Ectodermal cell (in vitro differentiated cells): ENCODE measurements at regions not wholly inside any gene's neighbourhood (a gene's known extent, or its start where the extent isn't known, plus 50 kb on each side); places are given as distances from the start of the nearest gene placed in this dataset.

Experiments used
- H3K27ac ChIP-seq: 2 replicates; pipeline ENCODE4 v1.7.0; 2013; ENCODE audit warnings: mild to moderate bottlenecking, low read depth, low read length; ENCODE audit not compliant: insufficient read depth, poor library complexity, severe bottlenecking
- H3K27me3 ChIP-seq: 2 replicates; pipeline ENCODE4 v1.7.0; 2013; ENCODE audit warnings: mild to moderate bottlenecking, low read length; ENCODE audit not compliant: insufficient read depth, control insufficient read depth, poor library complexity, severe bottlenecking
- H3K36me3 ChIP-seq: one replicate; pipeline ENCODE4 v1.7.0; 2013; ENCODE audit warnings: low read length; ENCODE audit not compliant: control insufficient read depth, insufficient read depth
- H3K4me1 ChIP-seq: one replicate; pipeline ENCODE4 v1.7.0; 2013; ENCODE audit warnings: low read length; ENCODE audit not compliant: control insufficient read depth, insufficient read depth
- H3K4me3 ChIP-seq: 2 replicates; pipeline ENCODE4 v1.7.0; 2013; ENCODE audit warnings: low read depth, low read length, control low read depth; ENCODE audit not compliant: insufficient read depth
- H3K9me3 ChIP-seq: 2 replicates; pipeline ENCODE4 v1.7.0; 2013; ENCODE audit warnings: mild to moderate bottlenecking, low read length, moderate library complexity; ENCODE audit not compliant: control insufficient read depth
- WGBS, 2 experiments: methylation state at CpG; one replicate each; pipeline ENCODE4 v1.1.7; 2013; ENCODE audit warnings: missing lambda C conversion rate in 2 of 2; 5-methylcytosine and 5-hydroxymethylcytosine counted together

GRCh38 chr15:81604713-81605112, 230.7 kb upstream of the TMC3 start:
- Histone ChIP-seq H3K9me3 (peaks cover 3% of the 10 kb centered on the region), H3K27me3 (no peaks in the 10 kb centered on the region), H3K27ac (no peak overlapping the region), H3K4me1 (peaks cover 2% of the 10 kb centered on the region), H3K36me3 (no peaks in the 10 kb centered on the region), H3K4me3 (no peak overlapping the region)
- 87 to 88% methylated on average over 5 of the region's 5 CpGs for WGBS, 2 experiments

- no peak overlapping the region for H3K4me3 ChIP-seq
- H3K36me3 ChIP-seq: no peaks in the 10 kb centered on the region
- H3K4me1 ChIP-seq: no peaks in the 10 kb centered on the region
- no peaks in the 10 kb centered on the region for H3K9me3 ChIP-seq
- H3K27ac ChIP-seq: no peak overlapping the region
- WGBS, 2 experiments: 92 to 95% methylated on average over 6 of the region's 6 CpGs
- no peaks in the 10 kb centered on the region for H3K27me3 ChIP-seq
Observed at GRCh38 chr15:81596159-81596865, 222.3 kb upstream of the TMC3 start.

- no peak overlapping the region for H3K27ac ChIP-seq
- no peaks in the 10 kb centered on the region for H3K36me3 ChIP-seq
- WGBS, 2 experiments: 87 to 94% methylated on average over 1 of the region's 1 CpG
- H3K27me3 ChIP-seq: no peaks in the 10 kb centered on the region
- no peaks in the 10 kb centered on the region for H3K9me3 ChIP-seq
- H3K4me3 ChIP-seq: no peak overlapping the region
- H3K4me1 ChIP-seq: no peaks in the 10 kb centered on the region
Observed at GRCh38 chr15:81595752-81596151, 221.7 kb upstream of the TMC3 start.

- no peaks in the 10 kb centered on the region for H3K27me3 ChIP-seq
- H3K4me3 ChIP-seq: no peak overlapping the region
- no peak overlapping the region for H3K27ac ChIP-seq
- H3K9me3 ChIP-seq: no peaks in the 10 kb centered on the region
- 94 to 96% methylated on average over 4 of the region's 4 CpGs for WGBS, 2 experiments
- H3K4me1 ChIP-seq: no peaks in the 10 kb centered on the region
- no peaks in the 10 kb centered on the region for H3K36me3 ChIP-seq
Observed at GRCh38 chr15:81589671-81590070, 215.7 kb upstream of the TMC3 start.

GRCh38 chr15:81575436-81576123, 201.6 kb upstream of the TMC3 start:
- no peaks in the 10 kb centered on the region for H3K36me3 ChIP-seq
- H3K27me3 ChIP-seq: no peaks in the 10 kb centered on the region
- no peaks in the 10 kb centered on the region for H3K4me1 ChIP-seq
- no peaks in the 10 kb centered on the region for H3K9me3 ChIP-seq
- 90 to 93% methylated on average over 7 of the region's 7 CpGs for WGBS, 2 experiments
- H3K4me3 ChIP-seq: no peak overlapping the region
- H3K27ac ChIP-seq: no peak overlapping the region

- Histone ChIP-seq H3K9me3 (no peaks in the 10 kb centered on the region), H3K27me3 (no peaks in the 10 kb centered on the region), H3K36me3 (no peaks in the 10 kb centered on the region), H3K4me3 (no peak overlapping the region), H3K27ac (no peak overlapping the region), H3K4me1 (no peaks in the 10 kb centered on the region)
- WGBS, 2 experiments: 79 to 83% methylated on average over 9 of the region's 9 CpGs
Observed at GRCh38 chr15:81573098-81573746, 199.2 kb upstream of the TMC3 start.

- no peak overlapping the region for H3K4me3 ChIP-seq
- no peaks in the 10 kb centered on the region for H3K9me3 ChIP-seq
- H3K36me3 ChIP-seq: no peaks in the 10 kb centered on the region
- H3K27ac ChIP-seq: no peak overlapping the region
- no peaks in the 10 kb centered on the region for H3K27me3 ChIP-seq
- H3K4me1 ChIP-seq: no peaks in the 10 kb centered on the region
Observed at GRCh38 chr15:81572190-81572589, 198.2 kb upstream of the TMC3 start.

GRCh38 chr15:81569286-81570080, 195.5 kb upstream of the TMC3 start:
- Histone ChIP-seq H3K36me3 (no peaks in the 10 kb centered on the region), H3K27me3 (no peaks in the 10 kb centered on the region), H3K4me1 (no peaks in the 10 kb centered on the region), H3K4me3 (no peak overlapping the region), H3K27ac (no peak overlapping the region), H3K9me3 (no peaks in the 10 kb centered on the region)
- whole genome bisulfite sequencing, 2 experiments: 89 to 92% methylated on average over 4 of the region's 4 CpGs

- Histone ChIP-seq H3K9me3 (no peaks in the 10 kb centered on the region), H3K4me3 (no peak overlapping the region), H3K27me3 (no peaks in the 10 kb centered on the region), H3K36me3 (no peaks in the 10 kb centered on the region), H3K4me1 (no peaks in the 10 kb centered on the region), H3K27ac (no peak overlapping the region)
- 63 to 69% methylated on average over 4 of the region's 4 CpGs for WGBS, 2 experiments
Observed at GRCh38 chr15:81567924-81568323, 193.9 kb upstream of the TMC3 start.

GRCh38 chr15:81562986-81563385, 189.0 kb upstream of the TMC3 start:
- H3K4me1 ChIP-seq: no peaks in the 10 kb centered on the region

More at GRCh38 chr15:81562986-81563385, 189.0 kb upstream of the TMC3 start:
- WGBS, 2 experiments: 100% methylated on average over 1 to 2 of the region's 2 CpGs
- no peaks in the 10 kb centered on the region for H3K36me3 ChIP-seq
- H3K27me3 ChIP-seq: no peaks in the 10 kb centered on the region
- no peak overlapping the region for H3K4me3 ChIP-seq
- no peaks in the 10 kb centered on the region for H3K9me3 ChIP-seq
- H3K27ac ChIP-seq: no peak overlapping the region
